Nephron (organoid): ENCODE measurements at regions not wholly inside any gene's neighbourhood (a gene's known extent, or its start where the extent isn't known, plus 50 kb on each side); places are given as distances from the start of the nearest gene placed in this dataset.

Experiments
- H3K27ac Mint-ChIP-seq, 3 experiments: 2 replicates each; pipeline ENCODE4 v1.8.0; 2020; ENCODE audit warnings: mixed read lengths in 3 of 3, mild to moderate bottlenecking in 2 of 3, moderate library complexity in 1 of 3
- H3K27me3 Mint-ChIP-seq: 2 replicates; pipeline ENCODE4 v1.8.0; 2021; ENCODE audit warnings: low read depth, mild to moderate bottlenecking, moderate library complexity, mixed read lengths
- H3K36me3 Mint-ChIP-seq: 2 replicates; pipeline ENCODE4 v1.8.0; 2020; ENCODE audit warnings: low read depth, mixed read lengths
- H3K4me1 Mint-ChIP-seq: 2 replicates; pipeline ENCODE4 v1.8.0; 2020; ENCODE audit warnings: mixed read lengths
- H3K4me3 Mint-ChIP-seq, 3 experiments: 2 replicates each; pipeline ENCODE4 v1.8.0; 2020; ENCODE audit warnings: mild to moderate bottlenecking in 3 of 3, mixed read lengths in 3 of 3, moderate library complexity in 2 of 3
- H3K9me3 Mint-ChIP-seq: 2 replicates; pipeline ENCODE4 v1.8.0; 2020; ENCODE audit warnings: mixed read lengths
- TF ChIP-seq, protein P1 (sequence below), 3 experiments: fragments of 200-600 bp; sonication (generic); IDR thresholded peaks; one replicate each; pipeline ENCODE4 v1.5.0; 2021; ENCODE audit warnings: antibody characterized with exemption in 3 of 3; ENCODE audit not compliant: unreplicated experiment in 3 of 3

- Mint-ChIP-seq H3K27me3 (no peaks in the 10 kb centered on the region), H3K9me3 (no peaks in the 10 kb centered on the region), H3K4me3 (no peak overlapping the region), H3K4me1 (no peaks in the 10 kb centered on the region), H3K36me3 (no peaks in the 10 kb centered on the region), H3K27ac (no peak overlapping the region)
- TF ChIP-seq, protein P1, sequence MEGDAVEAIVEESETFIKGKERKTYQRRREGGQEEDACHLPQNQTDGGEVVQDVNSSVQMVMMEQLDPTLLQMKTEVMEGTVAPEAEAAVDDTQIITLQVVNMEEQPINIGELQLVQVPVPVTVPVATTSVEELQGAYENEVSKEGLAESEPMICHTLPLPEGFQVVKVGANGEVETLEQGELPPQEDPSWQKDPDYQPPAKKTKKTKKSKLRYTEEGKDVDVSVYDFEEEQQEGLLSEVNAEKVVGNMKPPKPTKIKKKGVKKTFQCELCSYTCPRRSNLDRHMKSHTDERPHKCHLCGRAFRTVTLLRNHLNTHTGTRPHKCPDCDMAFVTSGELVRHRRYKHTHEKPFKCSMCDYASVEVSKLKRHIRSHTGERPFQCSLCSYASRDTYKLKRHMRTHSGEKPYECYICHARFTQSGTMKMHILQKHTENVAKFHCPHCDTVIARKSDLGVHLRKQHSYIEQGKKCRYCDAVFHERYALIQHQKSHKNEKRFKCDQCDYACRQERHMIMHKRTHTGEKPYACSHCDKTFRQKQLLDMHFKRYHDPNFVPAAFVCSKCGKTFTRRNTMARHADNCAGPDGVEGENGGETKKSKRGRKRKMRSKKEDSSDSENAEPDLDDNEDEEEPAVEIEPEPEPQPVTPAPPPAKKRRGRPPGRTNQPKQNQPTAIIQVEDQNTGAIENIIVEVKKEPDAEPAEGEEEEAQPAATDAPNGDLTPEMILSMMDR (IDR thresholded peaks at IDR 0.05; ENCODE audit: unreplicated experiment in 3 of 3) = no peak
Observed at GRCh38 chr3:36165509-36166290, 214.6 kb upstream of the STAC start.

DNA sequence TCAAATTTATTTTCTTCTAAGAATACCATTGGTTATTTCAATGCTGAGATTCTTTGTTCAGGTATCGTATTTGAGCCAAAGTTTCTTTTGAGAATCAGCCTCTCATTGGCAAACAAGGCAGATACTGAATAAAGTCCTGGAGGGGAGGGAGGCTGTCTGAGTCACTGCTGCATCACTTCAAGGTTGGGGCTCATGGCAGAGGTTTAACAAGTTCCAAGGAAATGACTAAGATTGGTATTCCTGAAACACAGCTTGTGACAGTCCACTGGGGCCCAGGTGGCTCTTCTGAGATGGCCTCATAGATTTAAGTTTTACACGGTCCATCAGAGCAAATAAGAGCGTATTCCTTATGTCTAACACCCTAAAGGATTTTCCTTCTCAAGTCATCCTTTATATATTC is 213.8 kb upstream of the STAC start:
- H3K9me3 Mint-ChIP-seq = no peaks in the 10 kb centered on the region
- no peak overlapping the region for H3K27ac Mint-ChIP-seq
- TF ChIP-seq, protein P1 (IDR thresholded peaks at IDR 0.05; ENCODE audit: unreplicated experiment in 3 of 3) = no peak
- no peaks in the 10 kb centered on the region for H3K4me1 Mint-ChIP-seq
- H3K27me3 Mint-ChIP-seq = no peaks in the 10 kb centered on the region
- H3K36me3 Mint-ChIP-seq = no peaks in the 10 kb centered on the region
- no peak overlapping the region for H3K4me3 Mint-ChIP-seq

DNA sequence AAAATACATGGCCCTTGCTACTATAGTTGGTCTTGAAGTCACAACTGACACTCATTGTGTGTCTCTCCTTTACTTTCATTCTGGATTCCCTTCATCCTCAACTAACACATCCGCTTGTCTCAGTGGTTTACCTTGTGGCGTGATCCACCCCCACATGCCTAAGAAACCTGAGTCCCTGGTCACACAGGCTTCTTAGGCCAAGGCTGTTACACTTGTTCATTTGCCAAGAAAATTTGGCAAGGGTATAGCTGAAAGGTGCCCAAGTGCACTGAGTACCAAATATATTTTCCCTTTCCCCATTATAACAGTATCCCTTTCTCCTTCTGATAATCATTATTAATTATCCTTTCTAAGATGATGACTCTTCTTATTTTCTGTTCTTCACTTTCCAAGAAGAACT is 207.6 kb upstream of the STAC start:
- Mint-ChIP-seq H3K27me3 (no peaks in the 10 kb centered on the region), H3K27ac (no peak overlapping the region), H3K4me1 (no peaks in the 10 kb centered on the region), H3K36me3 (no peaks in the 10 kb centered on the region), H3K9me3 (no peaks in the 10 kb centered on the region), H3K4me3 (no peak overlapping the region)
- TF ChIP-seq, protein P1 (IDR thresholded peaks at IDR 0.05; ENCODE audit: unreplicated experiment in 3 of 3) = no peak

GRCh38 chr3:36175113-36175812 is 205.0 kb upstream of the STAC start:
- no peak overlapping the region for H3K27ac Mint-ChIP-seq
- TF ChIP-seq, protein P1 (IDR thresholded peaks at IDR 0.05; ENCODE audit: unreplicated experiment in 3 of 3) = no peak
- no peak overlapping the region for H3K4me3 Mint-ChIP-seq
- no peaks in the 10 kb centered on the region for H3K4me1 Mint-ChIP-seq
- H3K36me3 Mint-ChIP-seq = no peaks in the 10 kb centered on the region
- no peaks in the 10 kb centered on the region for H3K27me3 Mint-ChIP-seq
- no peaks in the 10 kb centered on the region for H3K9me3 Mint-ChIP-seq

DNA sequence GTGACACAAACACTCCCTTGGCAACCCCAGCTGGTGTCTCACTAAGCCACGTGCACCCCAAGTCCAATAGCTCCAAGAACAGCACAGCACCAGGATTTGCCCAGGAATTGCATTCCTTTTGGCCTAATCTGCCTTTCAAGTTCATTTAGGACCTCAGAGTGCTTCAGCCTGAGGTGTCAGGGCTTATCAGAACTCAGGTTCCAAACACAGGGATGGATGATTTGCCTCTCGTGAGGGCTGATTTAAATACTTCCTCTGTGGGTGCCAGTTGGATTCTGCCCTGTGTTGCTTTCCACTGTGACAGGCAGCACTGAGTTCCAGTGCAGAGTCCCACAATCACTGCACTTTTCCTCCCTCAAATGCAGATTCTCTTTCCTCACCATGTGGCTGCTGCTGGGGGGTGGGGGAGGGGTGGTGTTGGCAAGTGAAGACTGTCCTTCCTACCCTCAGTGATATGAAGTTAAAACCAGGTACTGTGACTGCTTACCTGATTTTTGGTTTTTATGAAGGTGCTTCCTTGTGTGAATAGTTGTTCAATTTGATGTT is 204.3 kb upstream of the STAC start:
- no peaks in the 10 kb centered on the region for H3K4me1 Mint-ChIP-seq
- no peaks in the 10 kb centered on the region for H3K27me3 Mint-ChIP-seq
- H3K4me3 Mint-ChIP-seq = no peak overlapping the region
- TF ChIP-seq, protein P1 (IDR thresholded peaks at IDR 0.05; ENCODE audit: unreplicated experiment in 3 of 3) = no peak
- H3K9me3 Mint-ChIP-seq = no peaks in the 10 kb centered on the region
- no peaks in the 10 kb centered on the region for H3K36me3 Mint-ChIP-seq
- H3K27ac Mint-ChIP-seq = no peak overlapping the region
